ENCODE measurements at regions not wholly inside any gene's neighbourhood (a gene's known extent, or its start where the extent isn't known, plus 50 kb on each side); places are given as distances from the start of the nearest gene placed in this dataset.
"Not testable (repeated sequence)": the region's sequence is repeated elsewhere in the genome, so short reads cannot be mapped to it uniquely, and the experiment has no call there.

DNA sequence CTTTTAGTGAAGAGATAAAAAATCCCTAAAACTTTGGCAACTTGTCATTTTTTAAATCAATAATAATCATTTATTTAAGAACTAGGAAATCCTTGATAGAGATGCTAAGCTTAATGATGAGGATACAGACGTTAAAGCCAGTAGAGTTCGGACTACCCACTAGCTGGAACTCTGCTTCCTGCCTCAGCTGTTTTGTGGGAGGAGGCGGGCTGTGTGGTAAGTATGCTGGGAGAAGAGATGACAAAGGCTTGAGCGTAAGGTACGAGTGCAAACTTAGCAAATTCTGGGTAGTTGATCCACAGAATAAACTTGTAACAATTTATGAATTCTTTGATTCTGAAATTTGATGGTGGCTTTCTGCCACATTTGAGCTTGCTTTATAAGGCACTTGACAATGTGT, 111.2 kb upstream of the NANOGP8 start:
- Mint-ChIP-seq H3K9me3 (ENCODE audit: insufficient read depth) (peaks cover 4% of the 10 kb centered on the region), H3K36me3 (ENCODE audit: low read depth) (no peaks in the 10 kb centered on the region), H3K4me1 (ENCODE audit: low read depth) (no peaks in the 10 kb centered on the region), H3K27me3 (ENCODE audit: low read depth) (no peaks in the 10 kb centered on the region), H3K27ac (no peak overlapping the region), H3K4me3 (no peak overlapping the region)
- ChIA-PET CTCF (no interaction called here), POLR2A (no interaction called here)
- ATAC-seq (no peak), DNase-seq (no peak)

DNA sequence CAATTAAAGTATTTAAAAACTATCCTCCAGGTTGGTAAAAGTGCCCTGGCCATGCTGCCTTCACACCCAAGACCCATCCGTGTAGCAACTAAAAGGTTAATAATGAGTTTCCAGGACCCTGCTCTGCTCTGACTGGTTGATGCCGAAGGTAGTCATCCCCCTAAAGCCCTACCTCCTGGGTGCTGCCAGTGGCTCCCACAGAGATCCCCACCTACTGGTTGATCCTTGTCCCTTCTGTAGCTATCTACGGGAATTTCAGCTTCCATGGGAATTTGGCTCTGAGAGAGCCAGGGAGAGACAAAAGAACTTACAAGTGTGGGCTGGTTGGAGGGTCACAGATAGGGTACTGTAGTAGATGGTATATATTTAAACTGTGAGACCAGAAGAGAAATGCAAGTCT, 110.6 kb upstream of the NANOGP8 start:
- Mint-ChIP-seq H3K27ac (no peak overlapping the region), H3K36me3 (ENCODE audit: low read depth) (no peaks in the 10 kb centered on the region), H3K4me3 (no peak overlapping the region), H3K9me3 (ENCODE audit: insufficient read depth) (peaks cover 5% of the 10 kb centered on the region), H3K27me3 (ENCODE audit: low read depth) (no peaks in the 10 kb centered on the region), H3K4me1 (ENCODE audit: low read depth) (no peaks in the 10 kb centered on the region)
- no peak for ATAC-seq
- ChIA-PET CTCF (no interaction called here), POLR2A (no interaction called here)
- no peak for DNase-seq

DNA sequence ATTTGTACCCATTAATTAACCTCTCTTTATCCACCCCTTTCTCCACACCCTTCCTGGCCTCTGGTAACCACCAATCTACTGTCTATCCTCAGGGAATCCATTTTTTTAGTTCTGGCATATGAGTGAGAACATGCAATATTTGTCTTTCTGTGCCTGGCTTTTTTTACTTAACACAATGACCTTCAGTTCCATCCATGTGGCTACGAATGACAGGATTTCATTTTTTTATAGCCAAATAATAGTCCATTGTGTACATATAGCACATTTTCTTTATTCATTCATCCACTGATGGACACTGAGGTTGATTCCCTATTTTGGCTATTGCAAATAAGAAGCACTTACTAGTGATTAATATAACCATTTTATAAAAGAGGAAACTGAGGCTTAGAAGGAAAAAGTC, 109.9 kb upstream of the NANOGP8 start:
- H3K4me1 Mint-ChIP-seq (ENCODE audit: low read depth) = no peaks in the 10 kb centered on the region
- POLR2A ChIA-PET = no interaction called here

DNA sequence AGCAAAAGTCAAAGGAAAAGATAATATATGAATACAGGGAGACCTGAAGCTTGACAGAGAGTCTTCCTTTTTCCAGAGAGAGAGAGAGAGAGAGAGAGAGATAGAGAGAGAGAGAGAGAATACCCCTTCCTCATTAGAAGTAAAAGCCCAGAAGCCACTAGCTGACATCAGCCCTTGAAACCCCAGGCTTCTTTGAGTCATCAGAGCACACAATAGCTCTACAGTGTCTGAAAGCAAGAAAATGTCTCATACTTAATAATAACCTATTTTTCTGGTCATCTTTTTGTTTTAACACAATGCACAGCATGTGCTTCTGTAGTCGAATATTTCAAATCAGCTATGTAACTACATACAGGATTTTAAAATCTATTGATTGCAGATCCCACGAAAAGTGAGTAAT, 109.2 kb upstream of the NANOGP8 start:
- POLR2A ChIA-PET = no interaction called here
- DNase-seq = no peak
- no peak for ATAC-seq
- H3K27ac Mint-ChIP-seq = no peak overlapping the region
- H3K27me3 Mint-ChIP-seq (ENCODE audit: low read depth) = no peaks in the 10 kb centered on the region
- no peaks in the 10 kb centered on the region for H3K36me3 Mint-ChIP-seq (ENCODE audit: low read depth)
- H3K9me3 Mint-ChIP-seq (ENCODE audit: insufficient read depth) = peaks cover 5% of the 10 kb centered on the region
- CTCF ChIA-PET = interaction anchor here (0.8 kb wide), 1 partner anchor 27 kb away, joined by 3 read pairs; no protein-coding TSS in a partner anchor
- no peak overlapping the region for H3K4me3 Mint-ChIP-seq
- no peaks in the 10 kb centered on the region for H3K4me1 Mint-ChIP-seq (ENCODE audit: low read depth)

More for the DNA sequence above, 109.9 kb upstream of the NANOGP8 start:
- no peaks in the 10 kb centered on the region for H3K36me3 Mint-ChIP-seq (ENCODE audit: low read depth)
- no peak for ATAC-seq
- H3K9me3 Mint-ChIP-seq (ENCODE audit: insufficient read depth) = peaks cover 5% of the 10 kb centered on the region
- DNase-seq = no peak
- H3K27ac Mint-ChIP-seq = no peak overlapping the region
- H3K4me3 Mint-ChIP-seq = no peak overlapping the region
- CTCF ChIA-PET = interaction anchor here (0.8 kb wide), 1 partner anchor 26 kb away, joined by 3 read pairs; no protein-coding TSS in a partner anchor
- no peaks in the 10 kb centered on the region for H3K27me3 Mint-ChIP-seq (ENCODE audit: low read depth)

DNA sequence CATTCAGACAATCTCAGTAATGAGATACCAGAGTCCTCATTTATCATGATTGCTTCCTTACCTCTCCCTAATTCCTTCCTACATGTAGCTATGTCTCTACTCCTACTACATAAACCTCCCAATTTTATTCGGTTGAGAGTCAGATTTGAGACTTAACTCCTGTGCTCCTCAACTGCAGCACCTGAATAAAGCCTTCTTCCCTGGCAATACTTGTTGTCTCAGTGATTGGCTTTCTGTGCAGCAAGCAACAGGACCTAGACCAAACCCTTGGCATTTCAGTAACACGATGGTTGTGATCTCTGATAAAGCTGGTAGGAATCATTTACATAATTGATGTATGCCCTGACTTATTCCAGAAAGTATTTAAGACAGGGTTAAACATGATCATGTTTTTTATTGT, 106.7 kb upstream of the NANOGP8 start:
- CTCF ChIA-PET = no interaction called here

DNA sequence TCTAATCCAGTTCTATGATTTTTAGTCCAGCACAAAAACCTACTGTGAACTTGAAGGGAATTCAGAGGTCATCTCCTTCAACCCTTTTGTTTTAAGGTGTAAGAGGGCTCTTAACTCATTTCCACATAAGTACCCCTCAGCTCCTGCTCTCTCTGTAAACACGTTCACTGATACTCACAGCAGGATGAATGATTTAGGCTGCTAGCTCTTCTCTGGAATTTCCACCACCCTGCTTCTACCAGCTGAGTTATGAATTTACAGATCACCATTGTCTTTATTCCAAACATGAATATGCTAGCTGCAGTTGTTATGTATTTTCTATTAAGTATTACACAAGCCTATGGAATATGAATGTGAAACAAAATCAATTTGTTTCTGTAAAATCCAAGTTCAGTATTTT, 101.3 kb upstream of the NANOGP8 start:
- Mint-ChIP-seq H3K36me3 (ENCODE audit: low read depth) (no peaks in the 10 kb centered on the region), H3K4me3 (no peak overlapping the region), H3K9me3 (ENCODE audit: insufficient read depth) (peaks cover 2% of the 10 kb centered on the region), H3K27ac (no peak overlapping the region), H3K27me3 (ENCODE audit: low read depth) (no peaks in the 10 kb centered on the region), H3K4me1 (ENCODE audit: low read depth) (no peaks in the 10 kb centered on the region)
- POLR2A ChIA-PET = no interaction called here
- DNase-seq (no peak), ATAC-seq (no peak)
- CTCF ChIA-PET = no interaction called here

More for the DNA sequence above, 106.7 kb upstream of the NANOGP8 start:
- POLR2A ChIA-PET = no interaction called here
- Mint-ChIP-seq H3K27me3 (ENCODE audit: low read depth) (no peaks in the 10 kb centered on the region), H3K4me1 (ENCODE audit: low read depth) (no peaks in the 10 kb centered on the region), H3K9me3 (ENCODE audit: insufficient read depth) (peaks cover 5% of the 10 kb centered on the region), H3K27ac (no peak overlapping the region), H3K4me3 (no peak overlapping the region), H3K36me3 (ENCODE audit: low read depth) (no peaks in the 10 kb centered on the region)
- DNase-seq = no peak
- ATAC-seq = no peak

DNA sequence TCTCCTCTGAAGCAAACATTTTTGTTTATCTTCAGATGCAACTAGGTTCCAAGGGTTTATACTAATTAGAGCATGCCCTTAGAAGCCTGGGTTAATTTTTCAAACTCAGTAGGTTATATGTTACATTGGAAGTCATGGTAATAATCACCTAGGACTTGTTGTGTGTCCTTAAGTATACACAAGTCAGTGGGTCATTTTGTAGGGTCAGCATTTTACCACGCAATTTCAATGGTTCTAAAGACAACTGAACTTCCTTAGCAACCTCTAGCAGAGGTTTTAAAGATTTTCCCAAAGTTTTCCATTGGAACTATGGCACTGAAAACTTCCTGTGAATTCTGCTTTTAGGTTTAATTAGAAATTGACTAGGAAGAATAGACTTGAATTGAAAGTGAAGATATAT, 99.6 kb upstream of the NANOGP8 start:
- no peaks in the 10 kb centered on the region for H3K36me3 Mint-ChIP-seq (ENCODE audit: low read depth)
- no peak for DNase-seq
- H3K27ac Mint-ChIP-seq = no peak overlapping the region
- ChIA-PET POLR2A (no interaction called here), CTCF (no interaction called here)
- H3K9me3 Mint-ChIP-seq (ENCODE audit: insufficient read depth) = no peaks in the 10 kb centered on the region
- no peak overlapping the region for H3K4me3 Mint-ChIP-seq
- H3K4me1 Mint-ChIP-seq (ENCODE audit: low read depth) = no peaks in the 10 kb centered on the region
- H3K27me3 Mint-ChIP-seq (ENCODE audit: low read depth) = no peaks in the 10 kb centered on the region
- ATAC-seq = no peak

DNA sequence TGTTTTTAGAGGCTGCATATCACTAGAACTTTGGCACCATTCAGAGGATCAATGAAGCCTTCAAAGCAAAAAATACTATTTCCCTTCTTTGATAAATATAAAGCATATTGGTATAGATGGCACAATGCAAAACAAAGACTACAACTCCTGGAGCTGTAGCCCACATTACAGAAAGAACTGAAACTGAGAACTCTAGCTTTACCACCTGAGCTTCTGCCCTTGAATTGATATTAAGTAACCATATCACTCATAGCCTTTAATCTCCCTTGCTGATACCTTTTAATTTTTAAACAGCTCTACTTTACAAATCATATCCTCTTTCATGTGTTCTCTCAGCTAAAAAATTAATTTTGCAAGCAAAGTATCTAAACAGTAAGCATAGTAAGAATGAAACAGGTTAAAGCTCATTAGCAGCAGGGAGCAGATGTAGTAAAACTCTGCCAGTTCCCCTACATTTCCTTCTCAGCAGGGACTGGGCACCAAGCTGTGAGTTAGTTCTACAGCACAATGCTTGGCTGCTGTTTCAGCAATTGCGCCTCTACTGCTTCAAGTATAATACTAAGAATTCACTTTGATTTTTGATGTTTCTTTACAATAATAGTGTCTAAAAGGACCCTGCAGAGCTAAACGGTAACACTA, 97.9 kb upstream of the NANOGP8 start:
- ChIA-PET CTCF (interaction anchor here (1.0 kb wide), 1 partner anchor 262 kb away, joined by 4 read pairs; no protein-coding TSS in a partner anchor), POLR2A (no interaction called here)
- no peaks in the 10 kb centered on the region for H3K36me3 Mint-ChIP-seq (ENCODE audit: low read depth)
- H3K4me3 Mint-ChIP-seq = no peak overlapping the region
- ATAC-seq (no peak), DNase-seq (no peak)
- H3K4me1 Mint-ChIP-seq (ENCODE audit: low read depth) = no peaks in the 10 kb centered on the region
- H3K27me3 Mint-ChIP-seq (ENCODE audit: low read depth) = no peaks in the 10 kb centered on the region
- H3K27ac Mint-ChIP-seq = no peak overlapping the region
- H3K9me3 Mint-ChIP-seq (ENCODE audit: insufficient read depth) = no peaks in the 10 kb centered on the region

DNA sequence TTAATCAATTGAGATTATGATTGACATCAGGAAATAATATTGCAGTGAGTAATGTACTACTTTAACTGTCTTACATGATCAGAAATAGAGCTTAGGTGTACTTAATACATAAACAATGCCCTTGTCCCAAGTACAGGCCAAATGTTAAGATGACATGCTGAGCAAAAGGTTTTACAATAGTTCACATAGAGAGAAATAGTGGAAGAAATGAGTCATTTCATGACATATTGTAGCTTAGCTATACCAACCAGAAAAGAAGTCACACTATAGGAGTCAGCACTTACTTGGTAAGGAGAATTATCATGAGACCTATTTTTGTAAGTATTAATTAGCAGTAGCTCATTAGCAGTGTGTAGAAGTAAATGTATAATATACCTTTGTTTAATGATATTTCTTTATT, 96.4 kb upstream of the NANOGP8 start:
- H3K4me3 Mint-ChIP-seq = no peak overlapping the region
- ChIA-PET POLR2A (no interaction called here), CTCF (no interaction called here)
- H3K27ac Mint-ChIP-seq = no peak overlapping the region
- no peaks in the 10 kb centered on the region for H3K27me3 Mint-ChIP-seq (ENCODE audit: low read depth)
- H3K36me3 Mint-ChIP-seq (ENCODE audit: low read depth) = no peaks in the 10 kb centered on the region
- ATAC-seq (no peak), DNase-seq (no peak)
- no peaks in the 10 kb centered on the region for H3K4me1 Mint-ChIP-seq (ENCODE audit: low read depth)
- H3K9me3 Mint-ChIP-seq (ENCODE audit: insufficient read depth) = no peaks in the 10 kb centered on the region

DNA sequence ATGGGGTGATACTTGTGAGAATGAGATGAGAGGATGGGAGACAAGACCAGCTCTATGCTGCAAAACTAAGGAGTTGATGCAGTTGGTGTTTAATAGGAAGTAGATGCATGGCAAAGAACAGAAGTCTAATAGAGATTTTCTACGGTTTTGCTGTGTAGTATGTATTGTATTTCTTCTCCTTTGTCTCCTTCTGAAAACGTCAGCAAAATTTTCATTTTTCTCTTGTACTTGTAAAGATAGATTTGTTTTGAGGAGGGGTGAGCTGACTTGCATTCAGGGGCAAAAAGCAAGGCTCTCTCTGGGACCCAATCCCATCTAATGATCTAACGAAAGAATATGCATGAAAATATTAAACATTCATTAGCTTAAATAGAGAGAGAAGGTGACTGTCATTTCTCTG, 94.6 kb upstream of the NANOGP8 start:
- ATAC-seq (no peak), DNase-seq (no peak)
- Mint-ChIP-seq H3K36me3 (ENCODE audit: low read depth) (no peaks in the 10 kb centered on the region), H3K4me1 (ENCODE audit: low read depth) (no peaks in the 10 kb centered on the region), H3K9me3 (ENCODE audit: insufficient read depth) (no peaks in the 10 kb centered on the region), H3K4me3 (no peak overlapping the region), H3K27ac (no peak overlapping the region), H3K27me3 (ENCODE audit: low read depth) (no peaks in the 10 kb centered on the region)
- ChIA-PET CTCF (no interaction called here), POLR2A (no interaction called here)

DNA sequence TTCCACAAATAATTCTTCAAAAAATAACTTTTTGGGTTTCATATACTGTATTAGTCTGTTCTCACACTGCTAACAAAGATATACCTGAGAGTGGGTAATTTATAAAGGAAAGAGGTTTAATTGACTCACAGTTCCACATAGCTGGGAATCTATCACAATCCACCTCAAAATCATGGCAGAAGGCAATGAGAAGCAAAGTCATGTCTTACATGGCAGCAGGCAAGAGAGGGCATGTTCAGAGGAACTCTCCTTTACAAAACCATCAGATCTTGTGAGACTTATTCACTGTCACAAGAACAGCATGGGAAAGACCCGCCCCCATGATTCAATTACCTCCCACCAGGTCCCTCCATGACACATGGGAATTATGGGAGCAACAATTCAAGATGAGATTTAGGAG, 93.1 kb upstream of the NANOGP8 start:
- H3K36me3 Mint-ChIP-seq (ENCODE audit: low read depth); POLR2A ChIA-PET; H3K27ac Mint-ChIP-seq; DNase-seq; H3K27me3 Mint-ChIP-seq (ENCODE audit: low read depth); H3K4me3 Mint-ChIP-seq; CTCF ChIA-PET; ATAC-seq; H3K4me1 Mint-ChIP-seq (ENCODE audit: low read depth); H3K9me3 Mint-ChIP-seq (ENCODE audit: insufficient read depth): not testable (repeated sequence)

DNA sequence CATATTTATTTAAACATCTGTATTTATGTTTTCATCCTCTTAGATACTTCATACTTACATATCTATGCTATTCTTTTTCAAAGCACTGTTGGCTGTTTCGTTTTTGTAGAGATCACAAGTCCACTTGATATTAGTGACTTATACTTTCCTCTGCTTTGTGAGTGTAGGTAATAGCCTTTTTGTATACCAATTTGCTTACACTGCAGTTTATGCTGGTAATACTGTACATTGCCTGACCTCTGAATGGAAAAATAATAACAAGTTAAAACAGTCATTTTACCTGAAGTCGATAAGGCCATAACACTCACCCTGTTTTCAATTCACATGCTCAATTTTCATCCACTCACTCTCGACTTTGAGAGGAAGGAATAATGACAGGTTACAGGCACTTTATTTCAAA, 89.9 kb upstream of the NANOGP8 start:
- ChIA-PET CTCF (no interaction called here), POLR2A (no interaction called here)
- H3K36me3 Mint-ChIP-seq (ENCODE audit: low read depth) = no peaks in the 10 kb centered on the region
- H3K9me3 Mint-ChIP-seq (ENCODE audit: insufficient read depth) = no peaks in the 10 kb centered on the region
- no peak overlapping the region for H3K27ac Mint-ChIP-seq
- ATAC-seq (no peak), DNase-seq (no peak)
- no peak overlapping the region for H3K4me3 Mint-ChIP-seq
- no peaks in the 10 kb centered on the region for H3K27me3 Mint-ChIP-seq (ENCODE audit: low read depth)
- no peaks in the 10 kb centered on the region for H3K4me1 Mint-ChIP-seq (ENCODE audit: low read depth)

DNA sequence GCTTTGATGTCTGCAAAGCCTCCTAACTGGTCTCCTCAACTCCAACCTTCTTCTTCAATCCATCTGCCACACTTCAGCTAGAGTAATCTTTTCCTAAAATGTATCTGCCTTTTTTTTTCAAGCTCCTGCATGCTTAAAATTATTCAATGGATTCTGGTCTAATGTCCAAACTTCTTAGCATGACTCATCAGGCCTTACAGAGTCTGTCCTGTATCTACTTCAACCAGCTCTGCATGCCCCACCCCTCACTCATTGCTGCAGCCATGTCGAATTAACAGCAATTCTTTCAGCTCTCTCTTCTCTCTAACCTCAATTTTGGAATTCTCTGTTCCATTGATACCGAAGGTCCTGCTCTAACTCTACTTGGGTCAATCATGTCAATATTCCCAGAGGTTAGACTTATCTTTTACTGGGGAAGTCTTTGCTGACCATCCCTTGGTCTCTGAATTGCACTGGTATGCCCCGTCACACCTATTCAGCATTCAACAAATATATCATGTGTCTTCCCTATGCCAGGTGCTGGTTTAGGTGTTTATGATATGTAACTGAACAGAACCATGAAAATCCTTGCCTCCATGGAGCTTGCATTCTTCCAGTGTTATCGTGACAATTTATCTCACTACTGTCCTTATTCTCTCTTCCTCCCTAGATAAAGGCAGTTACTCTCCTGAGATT, 88.5 kb upstream of the NANOGP8 start:
- no peak for DNase-seq
- peaks cover 3% of the 10 kb centered on the region for H3K27me3 Mint-ChIP-seq (ENCODE audit: low read depth)

More for the DNA sequence above, 88.5 kb upstream of the NANOGP8 start:
- no peaks in the 10 kb centered on the region for H3K4me1 Mint-ChIP-seq (ENCODE audit: low read depth)
- ChIA-PET CTCF (no interaction called here), POLR2A (no interaction called here)
- H3K4me3 Mint-ChIP-seq = no peak overlapping the region
- no peak overlapping the region for H3K27ac Mint-ChIP-seq
- ATAC-seq = no peak
- no peaks in the 10 kb centered on the region for H3K9me3 Mint-ChIP-seq (ENCODE audit: insufficient read depth)
- H3K36me3 Mint-ChIP-seq (ENCODE audit: low read depth) = no peaks in the 10 kb centered on the region

Measured in activated CD8-positive, alpha-beta T cell treated with anti-CD3 and anti-CD28 coated beads, Interleukin-2, amount 10 ng/mL, durations not matched to agents 7 days and 5 days (primary cell).